Suprapubic skin (tissue), 4 donors: ENCODE measurements at regions not wholly inside any gene's neighbourhood (a gene's known extent, or its start where the extent isn't known, plus 50 kb on each side); places are given as distances from the start of the nearest gene placed in this dataset.

Experiments
- POLR2A ChIP-seq, 2 donors: fragments of 450-650 bp; IDR thresholded peaks; one replicate each; pipeline ENCODE4 v1.6.1; 2017; ENCODE audit warnings: antibody characterized with exemption in 2 of 2, mild to moderate bottlenecking in 2 of 2, moderate library complexity in 2 of 2
- POLR2AphosphoS5 ChIP-seq, 3 donors: sonication (generic); formaldehyde crosslinking; IDR thresholded peaks; one replicate each; pipeline ENCODE4 v1.6.1; 2017; ENCODE audit warnings: antibody characterized with exemption in 3 of 3
- TF ChIP-seq, protein P1 (sequence below), 2 donors: fragments of 200-600 bp in 1 of 2; fragments of 450-650 bp in 1 of 2; sonication (generic) in 1 of 2; IDR thresholded peaks; one replicate each; pipeline ENCODE4 v1.5.1; 2016 to 2019; ENCODE audit warnings: antibody characterized with exemption in 2 of 2, mild to moderate bottlenecking in 1 of 2, moderate library complexity in 1 of 2

DNA sequence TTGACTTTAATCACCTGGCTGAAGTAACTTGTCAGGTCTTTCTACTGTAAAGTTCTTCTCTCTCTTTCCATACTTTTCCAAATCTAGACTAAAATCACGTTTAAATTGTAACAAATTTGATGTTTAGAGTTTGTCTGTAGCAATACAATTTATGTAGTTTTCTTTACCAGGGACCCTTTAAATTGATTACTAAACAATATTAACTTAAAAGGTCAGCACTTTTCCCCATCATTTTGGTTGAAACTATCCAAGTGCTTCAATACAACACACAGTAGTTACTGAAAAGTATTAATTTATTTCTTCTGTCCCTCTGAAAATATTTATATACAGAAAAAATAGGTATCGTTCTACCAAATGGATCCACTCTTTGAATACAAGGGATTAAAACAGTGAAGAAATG, 350.8 kb downstream of the SLC16A7 start:
- TF ChIP-seq POLR2A (IDR thresholded peaks at IDR 0.05) (no peak), POLR2AphosphoS5 (IDR thresholded peaks at IDR 0.05) (no peak)
- TF ChIP-seq, protein P1, sequence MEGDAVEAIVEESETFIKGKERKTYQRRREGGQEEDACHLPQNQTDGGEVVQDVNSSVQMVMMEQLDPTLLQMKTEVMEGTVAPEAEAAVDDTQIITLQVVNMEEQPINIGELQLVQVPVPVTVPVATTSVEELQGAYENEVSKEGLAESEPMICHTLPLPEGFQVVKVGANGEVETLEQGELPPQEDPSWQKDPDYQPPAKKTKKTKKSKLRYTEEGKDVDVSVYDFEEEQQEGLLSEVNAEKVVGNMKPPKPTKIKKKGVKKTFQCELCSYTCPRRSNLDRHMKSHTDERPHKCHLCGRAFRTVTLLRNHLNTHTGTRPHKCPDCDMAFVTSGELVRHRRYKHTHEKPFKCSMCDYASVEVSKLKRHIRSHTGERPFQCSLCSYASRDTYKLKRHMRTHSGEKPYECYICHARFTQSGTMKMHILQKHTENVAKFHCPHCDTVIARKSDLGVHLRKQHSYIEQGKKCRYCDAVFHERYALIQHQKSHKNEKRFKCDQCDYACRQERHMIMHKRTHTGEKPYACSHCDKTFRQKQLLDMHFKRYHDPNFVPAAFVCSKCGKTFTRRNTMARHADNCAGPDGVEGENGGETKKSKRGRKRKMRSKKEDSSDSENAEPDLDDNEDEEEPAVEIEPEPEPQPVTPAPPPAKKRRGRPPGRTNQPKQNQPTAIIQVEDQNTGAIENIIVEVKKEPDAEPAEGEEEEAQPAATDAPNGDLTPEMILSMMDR (IDR thresholded peaks at IDR 0.05) = no peak
